ENCODE measurements at regions not wholly inside any gene's neighbourhood (a gene's known extent, or its start where the extent isn't known, plus 50 kb on each side); places are given as distances from the start of the nearest gene placed in this dataset.

DNA sequence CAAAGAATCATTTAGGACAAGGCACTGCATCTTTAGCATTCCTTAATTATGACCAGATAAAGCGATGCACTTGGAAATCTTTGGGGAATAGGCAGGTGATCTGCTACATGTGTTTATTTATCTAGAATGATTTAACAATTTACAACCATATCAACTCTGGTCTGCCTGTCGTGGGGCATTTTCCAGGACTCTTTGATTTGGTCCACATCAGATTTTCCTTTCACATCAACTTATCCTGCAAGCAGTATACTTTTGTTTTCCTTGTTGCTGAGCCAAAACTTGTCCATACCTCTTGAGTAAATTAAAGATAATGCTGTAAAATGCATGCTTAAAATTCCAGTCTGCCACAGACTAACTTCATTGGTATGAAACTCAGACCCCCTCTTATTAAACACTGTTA, 312.4 kb upstream of the TCF4 start:
- CTCF ChIA-PET, result no interaction called here
- Histone ChIP-seq H3K9me3 (ENCODE audit: control insufficient read depth, insufficient read depth, low read depth, low read length) (no peaks in the 10 kb centered on the region), H3K4me3 (ENCODE audit: low read depth, low read length) (no peak overlapping the region), H3K27ac (ENCODE audit: extremely low read depth, low read depth, low read length) (no peak overlapping the region), H3K36me3 (ENCODE audit: control insufficient read depth in 2 of 2, insufficient read depth in 1 of 2, low read length in 2 of 2) (no peaks in the 10 kb centered on the region), H3K4me1 (ENCODE audit: control insufficient read depth, insufficient read depth, low read length) (no peaks in the 10 kb centered on the region)
- POLR2A ChIA-PET, result no interaction called here
- TF ChIP-seq ZNF16 (tag by site-specific recombination; IDR thresholded peaks at IDR 0.05; ENCODE audit: low read depth) (no peak), ZNF202 (tag by site-specific recombination; IDR thresholded peaks at IDR 0.05; ENCODE audit: borderline replicate concordance) (no peak), ZNF133 (tag by site-specific recombination; IDR thresholded peaks at IDR 0.05) (no peak), ZSCAN23 (tag by site-specific recombination; IDR thresholded peaks at IDR 0.05) (no peak), ZNF747 (tag by site-specific recombination; IDR thresholded peaks at IDR 0.05) (no peak), ZNF48 (tag by site-specific recombination; IDR thresholded peaks at IDR 0.05) (no peak), GFI1B (tag by site-specific recombination; IDR thresholded peaks at IDR 0.05) (no peak), HOXA7 (CRISPR knock-in tag; IDR thresholded peaks at IDR 0.05; ENCODE audit: borderline replicate concordance) (no peak), ZNF2 (tag by site-specific recombination; IDR thresholded peaks at IDR 0.05) (no peak), ZNF785 (tag by site-specific recombination; IDR thresholded peaks at IDR 0.05) (no peak), ZNF132 (tag by site-specific recombination; IDR thresholded peaks at IDR 0.05; ENCODE audit: borderline replicate concordance) (no peak)
- TF ChIP-seq, protein P1, sequence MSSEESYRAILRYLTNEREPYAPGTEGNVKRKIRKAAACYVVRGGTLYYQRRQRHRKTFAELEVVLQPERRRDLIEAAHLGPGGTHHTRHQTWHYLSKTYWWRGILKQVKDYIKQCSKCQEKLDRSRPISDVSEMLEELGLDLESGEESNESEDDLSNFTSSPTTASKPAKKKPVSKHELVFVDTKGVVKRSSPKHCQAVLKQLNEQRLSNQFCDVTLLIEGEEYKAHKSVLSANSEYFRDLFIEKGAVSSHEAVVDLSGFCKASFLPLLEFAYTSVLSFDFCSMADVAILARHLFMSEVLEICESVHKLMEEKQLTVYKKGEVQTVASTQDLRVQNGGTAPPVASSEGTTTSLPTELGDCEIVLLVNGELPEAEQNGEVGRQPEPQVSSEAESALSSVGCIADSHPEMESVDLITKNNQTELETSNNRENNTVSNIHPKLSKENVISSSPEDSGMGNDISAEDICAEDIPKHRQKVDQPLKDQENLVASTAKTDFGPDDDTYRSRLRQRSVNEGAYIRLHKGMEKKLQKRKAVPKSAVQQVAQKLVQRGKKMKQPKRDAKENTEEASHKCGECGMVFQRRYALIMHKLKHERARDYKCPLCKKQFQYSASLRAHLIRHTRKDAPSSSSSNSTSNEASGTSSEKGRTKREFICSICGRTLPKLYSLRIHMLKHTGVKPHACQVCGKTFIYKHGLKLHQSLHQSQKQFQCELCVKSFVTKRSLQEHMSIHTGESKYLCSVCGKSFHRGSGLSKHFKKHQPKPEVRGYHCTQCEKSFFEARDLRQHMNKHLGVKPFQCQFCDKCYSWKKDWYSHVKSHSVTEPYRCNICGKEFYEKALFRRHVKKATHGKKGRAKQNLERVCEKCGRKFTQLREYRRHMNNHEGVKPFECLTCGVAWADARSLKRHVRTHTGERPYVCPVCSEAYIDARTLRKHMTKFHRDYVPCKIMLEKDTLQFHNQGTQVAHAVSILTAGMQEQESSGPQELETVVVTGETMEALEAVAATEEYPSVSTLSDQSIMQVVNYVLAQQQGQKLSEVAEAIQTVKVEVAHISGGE (tag by site-specific recombination; conservative IDR thresholded peaks at IDR 0.05; ENCODE audit: low read depth), result no peak
- TF ChIP-seq, protein P2, sequence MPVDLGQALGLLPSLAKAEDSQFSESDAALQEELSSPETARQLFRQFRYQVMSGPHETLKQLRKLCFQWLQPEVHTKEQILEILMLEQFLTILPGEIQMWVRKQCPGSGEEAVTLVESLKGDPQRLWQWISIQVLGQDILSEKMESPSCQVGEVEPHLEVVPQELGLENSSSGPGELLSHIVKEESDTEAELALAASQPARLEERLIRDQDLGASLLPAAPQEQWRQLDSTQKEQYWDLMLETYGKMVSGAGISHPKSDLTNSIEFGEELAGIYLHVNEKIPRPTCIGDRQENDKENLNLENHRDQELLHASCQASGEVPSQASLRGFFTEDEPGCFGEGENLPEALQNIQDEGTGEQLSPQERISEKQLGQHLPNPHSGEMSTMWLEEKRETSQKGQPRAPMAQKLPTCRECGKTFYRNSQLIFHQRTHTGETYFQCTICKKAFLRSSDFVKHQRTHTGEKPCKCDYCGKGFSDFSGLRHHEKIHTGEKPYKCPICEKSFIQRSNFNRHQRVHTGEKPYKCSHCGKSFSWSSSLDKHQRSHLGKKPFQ (tag by site-specific recombination; IDR thresholded peaks at IDR 0.05), result no peak

DNA sequence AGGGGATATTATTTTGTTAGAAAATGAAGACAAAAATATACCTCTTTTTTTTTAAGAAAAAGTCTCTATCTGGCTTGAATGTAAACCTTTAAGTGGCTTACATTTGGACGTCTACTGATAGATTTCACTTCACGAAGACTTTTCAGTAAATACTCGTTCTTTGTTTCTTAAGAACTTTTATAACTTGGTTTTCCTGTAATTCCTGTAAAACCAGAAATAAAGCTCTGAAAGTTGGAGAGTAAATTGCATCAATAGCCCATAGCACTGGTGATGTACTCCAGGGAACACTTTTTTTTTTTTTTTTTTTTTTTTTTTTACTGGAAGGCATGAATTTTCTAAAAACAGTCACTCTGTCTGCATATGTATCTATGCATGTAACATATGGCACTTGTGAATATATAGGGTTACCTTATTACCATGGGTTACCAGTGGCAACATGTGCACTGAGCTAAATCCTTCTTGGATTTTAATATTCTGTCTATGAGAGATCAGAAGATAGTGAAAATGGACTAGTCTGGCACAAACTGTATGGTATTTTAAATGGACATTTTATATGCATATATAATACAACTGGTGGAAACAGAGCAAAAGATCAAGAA, 309.2 kb upstream of the TCF4 start:
- H3K36me3 ChIP-seq (ENCODE audit: control insufficient read depth in 2 of 2, insufficient read depth in 1 of 2, low read length in 2 of 2), result no peaks in the 10 kb centered on the region
- H3K4me1 ChIP-seq (ENCODE audit: control insufficient read depth, insufficient read depth, low read length), result no peaks in the 10 kb centered on the region
- no peak overlapping the region for H3K27ac ChIP-seq (ENCODE audit: extremely low read depth, low read depth, low read length)
- no peak overlapping the region for H3K4me3 ChIP-seq (ENCODE audit: low read depth, low read length)
- ChIA-PET CTCF (no interaction called here), POLR2A (no interaction called here)
- TF ChIP-seq ZBTB8A (tag by site-specific recombination; IDR thresholded peaks at IDR 0.05) (no peak), ZNF366 (tag by site-specific recombination; conservative IDR thresholded peaks at IDR 0.05) (no peak), WT1 (tag by site-specific recombination; IDR thresholded peaks at IDR 0.05) (no peak), ZNF585B (tag by site-specific recombination; IDR thresholded peaks at IDR 0.05) (no peak), ZFP3 (tag by site-specific recombination; IDR thresholded peaks at IDR 0.05; ENCODE audit: low read depth) (no peak), ZNF354C (tag by site-specific recombination; IDR thresholded peaks at IDR 0.05; ENCODE audit: borderline replicate concordance, low read depth) (no peak), ZNF184 (tag by site-specific recombination; IDR thresholded peaks at IDR 0.05) (no peak), PRDM1 (tag by site-specific recombination; IDR thresholded peaks at IDR 0.05) (no peak), ZNF677 (tag by site-specific recombination; IDR thresholded peaks at IDR 0.05) (no peak), ZNF776 (tag by site-specific recombination; IDR thresholded peaks at IDR 0.05; ENCODE audit: borderline replicate concordance) (no peak), ZNF610 (tag by site-specific recombination; IDR thresholded peaks at IDR 0.05; ENCODE audit: borderline replicate concordance) (no peak), SP3 (tag by site-specific recombination; IDR thresholded peaks at IDR 0.05) (no peak), ZNF791 (tag by site-specific recombination; IDR thresholded peaks at IDR 0.05) (no peak), MZF1 (tag by site-specific recombination; IDR thresholded peaks at IDR 0.05; ENCODE audit: borderline replicate concordance) (no peak), GLIS1 (tag by site-specific recombination; IDR thresholded peaks at IDR 0.05) (no peak), ZNF138 (tag by site-specific recombination; IDR thresholded peaks at IDR 0.05; ENCODE audit: borderline replicate concordance) (no peak), SP2 (tag by site-specific recombination; IDR thresholded peaks at IDR 0.05) (no peak), ZFP69B (tag by site-specific recombination; IDR thresholded peaks at IDR 0.05) (no peak)
- TF ChIP-seq, protein P3, sequence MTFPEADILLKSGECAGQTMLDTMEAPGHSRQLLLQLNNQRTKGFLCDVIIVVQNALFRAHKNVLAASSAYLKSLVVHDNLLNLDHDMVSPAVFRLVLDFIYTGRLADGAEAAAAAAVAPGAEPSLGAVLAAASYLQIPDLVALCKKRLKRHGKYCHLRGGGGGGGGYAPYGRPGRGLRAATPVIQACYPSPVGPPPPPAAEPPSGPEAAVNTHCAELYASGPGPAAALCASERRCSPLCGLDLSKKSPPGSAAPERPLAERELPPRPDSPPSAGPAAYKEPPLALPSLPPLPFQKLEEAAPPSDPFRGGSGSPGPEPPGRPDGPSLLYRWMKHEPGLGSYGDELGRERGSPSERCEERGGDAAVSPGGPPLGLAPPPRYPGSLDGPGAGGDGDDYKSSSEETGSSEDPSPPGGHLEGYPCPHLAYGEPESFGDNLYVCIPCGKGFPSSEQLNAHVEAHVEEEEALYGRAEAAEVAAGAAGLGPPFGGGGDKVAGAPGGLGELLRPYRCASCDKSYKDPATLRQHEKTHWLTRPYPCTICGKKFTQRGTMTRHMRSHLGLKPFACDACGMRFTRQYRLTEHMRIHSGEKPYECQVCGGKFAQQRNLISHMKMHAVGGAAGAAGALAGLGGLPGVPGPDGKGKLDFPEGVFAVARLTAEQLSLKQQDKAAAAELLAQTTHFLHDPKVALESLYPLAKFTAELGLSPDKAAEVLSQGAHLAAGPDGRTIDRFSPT (tag by site-specific recombination; IDR thresholded peaks at IDR 0.05), result no peak
- H3K9me3 ChIP-seq (ENCODE audit: control insufficient read depth, insufficient read depth, low read depth, low read length), result no peaks in the 10 kb centered on the region
